Rectal smooth muscle tissue (tissue), 1 donor: ENCODE measurements at regions not wholly inside any gene's neighbourhood (a gene's known extent, or its start where the extent isn't known, plus 50 kb on each side); places are given as distances from the start of the nearest gene placed in this dataset.
"Not testable (repeated sequence)": the region's sequence is repeated elsewhere in the genome, so short reads cannot be mapped to it uniquely, and the experiment has no call there.

Experiments used
- H3K27ac ChIP-seq: one replicate; pipeline ENCODE4 v1.7.0; 2013; ENCODE audit warnings: low read depth, low read length, inconsistent platforms
- H3K27me3 ChIP-seq: one replicate; pipeline ENCODE4 v1.7.0; 2013; ENCODE audit warnings: low read length; ENCODE audit not compliant: control insufficient read depth, insufficient read depth
- H3K36me3 ChIP-seq: one replicate; pipeline ENCODE4 v1.7.0; 2013; ENCODE audit warnings: low read length; ENCODE audit not compliant: control insufficient read depth, insufficient read depth
- H3K4me1 ChIP-seq: one replicate; pipeline ENCODE4 v1.7.0; 2013; ENCODE audit warnings: low read length; ENCODE audit not compliant: control insufficient read depth, insufficient read depth
- H3K4me3 ChIP-seq: one replicate; pipeline ENCODE4 v1.7.0; 2013; ENCODE audit warnings: low read length
- H3K9ac ChIP-seq: one replicate; pipeline ENCODE4 v1.7.0; 2013; ENCODE audit warnings: low read length

- Histone ChIP-seq H3K27ac (no peak overlapping the region), H3K4me3 (no peak overlapping the region), H3K27me3 (no peaks in the 10 kb centered on the region), H3K9ac (no peak overlapping the region), H3K4me1 (no peaks in the 10 kb centered on the region), H3K36me3 (no peaks in the 10 kb centered on the region)
Observed at GRCh38 chr2:136319651-136320050, 201.7 kb upstream of the CXCR4 start.

GRCh38 chr2:136319237-136319636 lies 201.3 kb upstream of the CXCR4 start:
- Histone ChIP-seq H3K36me3 (no peaks in the 10 kb centered on the region), H3K4me3 (no peak overlapping the region), H3K27ac (no peak overlapping the region), H3K27me3 (no peaks in the 10 kb centered on the region), H3K4me1 (no peaks in the 10 kb centered on the region), H3K9ac (no peak overlapping the region)

- Histone ChIP-seq H3K9ac (no peak overlapping the region), H3K27ac (no peak overlapping the region), H3K36me3 (no peaks in the 10 kb centered on the region), H3K27me3 (no peaks in the 10 kb centered on the region), H3K4me3 (no peak overlapping the region), H3K4me1 (no peaks in the 10 kb centered on the region)
Observed at GRCh38 chr2:136314240-136314639, 196.3 kb upstream of the CXCR4 start.

GRCh38 chr2:136312568-136312967 lies 194.6 kb upstream of the CXCR4 start:
- not testable (repeated sequence) for H3K9ac ChIP-seq, H3K27ac ChIP-seq, H3K4me1 ChIP-seq, H3K36me3 ChIP-seq, H3K4me3 ChIP-seq, H3K27me3 ChIP-seq

- no peak overlapping the region for H3K27ac ChIP-seq
- H3K4me1 ChIP-seq, result no peaks in the 10 kb centered on the region
- H3K27me3 ChIP-seq, result no peaks in the 10 kb centered on the region
- H3K4me3 ChIP-seq, result no peak overlapping the region
- H3K9ac ChIP-seq, result no peak overlapping the region
- no peaks in the 10 kb centered on the region for H3K36me3 ChIP-seq
Observed at GRCh38 chr2:136310797-136311603, 193.1 kb upstream of the CXCR4 start.

GRCh38 chr2:136310005-136310495 lies 192.1 kb upstream of the CXCR4 start:
- no peak overlapping the region for H3K27ac ChIP-seq
- no peak overlapping the region for H3K4me3 ChIP-seq
- H3K9ac ChIP-seq, result no peak overlapping the region
- no peaks in the 10 kb centered on the region for H3K36me3 ChIP-seq
- no peaks in the 10 kb centered on the region for H3K27me3 ChIP-seq
- no peaks in the 10 kb centered on the region for H3K4me1 ChIP-seq

- H3K4me1 ChIP-seq, result no peaks in the 10 kb centered on the region
- no peak overlapping the region for H3K4me3 ChIP-seq
- H3K27me3 ChIP-seq, result no peaks in the 10 kb centered on the region
Observed at GRCh38 chr2:136308611-136309010, 190.7 kb upstream of the CXCR4 start.

GRCh38 chr2:136306836-136307235 lies 188.9 kb upstream of the CXCR4 start:
- Histone ChIP-seq H3K4me1 (no peaks in the 10 kb centered on the region), H3K27me3 (no peaks in the 10 kb centered on the region), H3K27ac (no peak overlapping the region), H3K9ac (no peak overlapping the region), H3K36me3 (no peaks in the 10 kb centered on the region), H3K4me3 (no peak overlapping the region)

More at GRCh38 chr2:136308611-136309010, 190.7 kb upstream of the CXCR4 start:
- Histone ChIP-seq H3K36me3 (no peaks in the 10 kb centered on the region), H3K27ac (no peak overlapping the region), H3K9ac (no peak overlapping the region)

GRCh38 chr2:136305517-136306192 lies 187.7 kb upstream of the CXCR4 start:
- no peaks in the 10 kb centered on the region for H3K4me1 ChIP-seq
- no peaks in the 10 kb centered on the region for H3K27me3 ChIP-seq
- H3K4me3 ChIP-seq, result no peak overlapping the region
- no peak overlapping the region for H3K27ac ChIP-seq
- H3K9ac ChIP-seq, result no peak overlapping the region
- H3K36me3 ChIP-seq, result no peaks in the 10 kb centered on the region

GRCh38 chr2:136301006-136301405 lies 183.1 kb upstream of the CXCR4 start:
- no peaks in the 10 kb centered on the region for H3K36me3 ChIP-seq
- no peak overlapping the region for H3K9ac ChIP-seq
- H3K4me3 ChIP-seq, result no peak overlapping the region
- no peak overlapping the region for H3K27ac ChIP-seq
- no peaks in the 10 kb centered on the region for H3K27me3 ChIP-seq
- no peaks in the 10 kb centered on the region for H3K4me1 ChIP-seq

- no peaks in the 10 kb centered on the region for H3K27me3 ChIP-seq
- H3K4me1 ChIP-seq, result no peaks in the 10 kb centered on the region
- H3K36me3 ChIP-seq, result no peaks in the 10 kb centered on the region
- H3K27ac ChIP-seq, result no peak overlapping the region
- no peak overlapping the region for H3K4me3 ChIP-seq
- H3K9ac ChIP-seq, result no peak overlapping the region
Observed at GRCh38 chr2:136298631-136299030, 180.7 kb upstream of the CXCR4 start.

- Histone ChIP-seq H3K27ac (no peak overlapping the region), H3K36me3 (no peaks in the 10 kb centered on the region), H3K4me3 (no peak overlapping the region), H3K9ac (no peak overlapping the region), H3K27me3 (no peaks in the 10 kb centered on the region), H3K4me1 (no peaks in the 10 kb centered on the region)
Observed at GRCh38 chr2:136297994-136298393, 180.0 kb upstream of the CXCR4 start.

GRCh38 chr2:136297312-136297711 lies 179.4 kb upstream of the CXCR4 start:
- Histone ChIP-seq H3K4me3 (no peak overlapping the region), H3K4me1 (no peaks in the 10 kb centered on the region), H3K36me3 (no peaks in the 10 kb centered on the region), H3K9ac (no peak overlapping the region), H3K27ac (no peak overlapping the region), H3K27me3 (no peaks in the 10 kb centered on the region)
